NK-92 treated with Interleukin-12 subunit alpha and Interleukin-12 subunit beta, amount 100 ng/mL, for 24 hours (cell line): ENCODE measurements at regions not wholly inside any gene's neighbourhood (a gene's known extent, or its start where the extent isn't known, plus 50 kb on each side); places are given as distances from the start of the nearest gene placed in this dataset.

ENCODE experiments used
- DNase-seq: peaks from one replicate; lab custom pipeline; 2025; lab: John Stamatoyannopoulos, UW

GRCh38 chr16:50994995-50995394 is 156.1 kb downstream of the SALL1 start:
- no peak for DNase-seq

- no peak for DNase-seq
Observed at GRCh38 chr16:50992350-50993032, 158.6 kb downstream of the SALL1 start.

- DNase-seq, result no peak
Observed at GRCh38 chr16:50991436-50991835, 159.6 kb downstream of the SALL1 start.

- DNase-seq, result no peak
Observed at GRCh38 chr16:50991006-50991405, 160.1 kb downstream of the SALL1 start.

- no peak for DNase-seq
Observed at GRCh38 chr16:50989047-50989446, 162.0 kb downstream of the SALL1 start.

GRCh38 chr16:50988441-50988840 is 162.6 kb downstream of the SALL1 start:
- DNase-seq, result no peak

GRCh38 chr16:50986453-50986852 is 164.6 kb downstream of the SALL1 start:
- DNase-seq, result no peak

GRCh38 chr16:50985733-50986132 is 165.3 kb downstream of the SALL1 start:
- DNase-seq, result no peak

- no peak for DNase-seq
Observed at GRCh38 chr16:50984688-50985087, 166.4 kb downstream of the SALL1 start.

GRCh38 chr16:50982808-50983207 is 168.3 kb downstream of the SALL1 start:
- no peak for DNase-seq

GRCh38 chr16:50981951-50982350 is 169.1 kb downstream of the SALL1 start:
- DNase-seq, result no peak

GRCh38 chr16:50980666-50981065 is 170.4 kb downstream of the SALL1 start:
- DNase-seq, result no peak

- no peak for DNase-seq
Observed at GRCh38 chr16:50979806-50980620, 171.1 kb downstream of the SALL1 start.

- DNase-seq, result no peak
Observed at GRCh38 chr16:50977138-50977537, 173.9 kb downstream of the SALL1 start.

GRCh38 chr16:50974438-50975036 is 176.5 kb downstream of the SALL1 start:
- no peak for DNase-seq

- no peak for DNase-seq
Observed at GRCh38 chr16:50972876-50973275, 178.2 kb downstream of the SALL1 start.

GRCh38 chr16:50970281-50970680 is 180.8 kb downstream of the SALL1 start:
- DNase-seq, result no peak

GRCh38 chr16:50967827-50968612 is 183.1 kb downstream of the SALL1 start:
- no peak for DNase-seq

- no peak for DNase-seq
Observed at GRCh38 chr16:50964491-50964890, 186.6 kb downstream of the SALL1 start.

GRCh38 chr16:50961952-50962351 is 189.1 kb downstream of the SALL1 start:
- no peak for DNase-seq

- DNase-seq, result no peak
Observed at GRCh38 chr16:50960517-50961202, 190.4 kb downstream of the SALL1 start.

- no peak for DNase-seq
Observed at GRCh38 chr16:50957056-50957455, 194.0 kb downstream of the SALL1 start.
